ENCODE measurements at regions not wholly inside any gene's neighbourhood (a gene's known extent, or its start where the extent isn't known, plus 50 kb on each side); places are given as distances from the start of the nearest gene placed in this dataset.

DNA sequence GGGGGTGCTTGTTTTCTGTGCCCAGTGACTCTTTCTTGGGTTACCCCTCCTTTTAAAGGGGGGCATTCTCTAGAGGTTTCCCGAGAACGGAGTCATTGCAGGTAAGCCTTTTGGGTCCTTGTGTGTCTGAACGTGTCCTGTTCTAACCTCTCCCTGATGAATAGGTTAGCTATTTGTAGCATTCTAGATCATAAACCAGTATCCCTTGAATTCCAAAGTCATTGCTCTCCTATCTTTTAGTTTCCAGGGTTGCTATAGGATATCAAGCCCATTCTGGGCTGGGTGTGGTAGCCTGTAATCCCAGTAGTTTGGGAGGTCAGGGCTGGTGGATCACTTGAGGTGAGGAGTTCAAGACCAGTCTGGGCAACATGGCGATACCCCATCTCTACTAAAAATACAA lies 65.9 kb upstream of the YWHAQ start:
- peaks cover 2% of the 10 kb centered on the region for H3K4me1 Mint-ChIP-seq
- TF ChIP-seq, protein P1, sequence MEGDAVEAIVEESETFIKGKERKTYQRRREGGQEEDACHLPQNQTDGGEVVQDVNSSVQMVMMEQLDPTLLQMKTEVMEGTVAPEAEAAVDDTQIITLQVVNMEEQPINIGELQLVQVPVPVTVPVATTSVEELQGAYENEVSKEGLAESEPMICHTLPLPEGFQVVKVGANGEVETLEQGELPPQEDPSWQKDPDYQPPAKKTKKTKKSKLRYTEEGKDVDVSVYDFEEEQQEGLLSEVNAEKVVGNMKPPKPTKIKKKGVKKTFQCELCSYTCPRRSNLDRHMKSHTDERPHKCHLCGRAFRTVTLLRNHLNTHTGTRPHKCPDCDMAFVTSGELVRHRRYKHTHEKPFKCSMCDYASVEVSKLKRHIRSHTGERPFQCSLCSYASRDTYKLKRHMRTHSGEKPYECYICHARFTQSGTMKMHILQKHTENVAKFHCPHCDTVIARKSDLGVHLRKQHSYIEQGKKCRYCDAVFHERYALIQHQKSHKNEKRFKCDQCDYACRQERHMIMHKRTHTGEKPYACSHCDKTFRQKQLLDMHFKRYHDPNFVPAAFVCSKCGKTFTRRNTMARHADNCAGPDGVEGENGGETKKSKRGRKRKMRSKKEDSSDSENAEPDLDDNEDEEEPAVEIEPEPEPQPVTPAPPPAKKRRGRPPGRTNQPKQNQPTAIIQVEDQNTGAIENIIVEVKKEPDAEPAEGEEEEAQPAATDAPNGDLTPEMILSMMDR (IDR thresholded peaks at IDR 0.05; ENCODE audit: unreplicated experiment) = no peak
- no peak for DNase-seq (ENCODE audit: low spot score in 2 of 2, unreplicated experiment in 2 of 2)
- H3K4me3 Mint-ChIP-seq = no peak overlapping the region
- no peaks in the 10 kb centered on the region for H3K36me3 Mint-ChIP-seq
- H3K27ac Mint-ChIP-seq = no peak overlapping the region
- no peaks in the 10 kb centered on the region for H3K27me3 Mint-ChIP-seq (ENCODE audit: low read depth)
- peaks cover 10% of the 10 kb centered on the region for H3K9me3 Mint-ChIP-seq

DNA sequence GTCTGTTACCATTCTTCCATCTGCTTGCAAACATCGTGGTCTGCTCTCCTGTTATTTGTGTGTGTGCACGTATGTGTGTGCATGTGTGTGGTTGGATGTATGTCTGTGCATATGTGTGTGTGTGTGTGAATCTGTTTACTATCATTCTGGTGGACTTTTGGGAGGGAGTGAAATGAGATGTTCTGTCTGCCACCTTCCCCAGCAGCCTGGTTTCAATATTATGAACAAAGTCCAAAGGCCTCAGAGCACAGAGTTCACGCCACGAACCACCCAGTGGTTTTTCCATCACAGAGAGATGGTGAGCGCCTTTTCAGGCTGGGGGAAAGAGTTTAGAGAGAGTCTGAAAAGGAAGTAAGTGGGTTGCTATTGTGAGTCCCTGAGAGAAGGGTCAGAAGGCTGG lies 67.1 kb upstream of the YWHAQ start:
- Mint-ChIP-seq H3K4me3 (no peak overlapping the region), H3K4me1 (peaks cover 2% of the 10 kb centered on the region), H3K27me3 (ENCODE audit: low read depth) (no peaks in the 10 kb centered on the region), H3K36me3 (no peaks in the 10 kb centered on the region), H3K27ac (no peak overlapping the region), H3K9me3 (peaks cover 16% of the 10 kb centered on the region)
- no peak for DNase-seq (ENCODE audit: low spot score in 2 of 2, unreplicated experiment in 2 of 2)
- TF ChIP-seq, protein P1 (IDR thresholded peaks at IDR 0.05; ENCODE audit: unreplicated experiment) = no peak

DNA sequence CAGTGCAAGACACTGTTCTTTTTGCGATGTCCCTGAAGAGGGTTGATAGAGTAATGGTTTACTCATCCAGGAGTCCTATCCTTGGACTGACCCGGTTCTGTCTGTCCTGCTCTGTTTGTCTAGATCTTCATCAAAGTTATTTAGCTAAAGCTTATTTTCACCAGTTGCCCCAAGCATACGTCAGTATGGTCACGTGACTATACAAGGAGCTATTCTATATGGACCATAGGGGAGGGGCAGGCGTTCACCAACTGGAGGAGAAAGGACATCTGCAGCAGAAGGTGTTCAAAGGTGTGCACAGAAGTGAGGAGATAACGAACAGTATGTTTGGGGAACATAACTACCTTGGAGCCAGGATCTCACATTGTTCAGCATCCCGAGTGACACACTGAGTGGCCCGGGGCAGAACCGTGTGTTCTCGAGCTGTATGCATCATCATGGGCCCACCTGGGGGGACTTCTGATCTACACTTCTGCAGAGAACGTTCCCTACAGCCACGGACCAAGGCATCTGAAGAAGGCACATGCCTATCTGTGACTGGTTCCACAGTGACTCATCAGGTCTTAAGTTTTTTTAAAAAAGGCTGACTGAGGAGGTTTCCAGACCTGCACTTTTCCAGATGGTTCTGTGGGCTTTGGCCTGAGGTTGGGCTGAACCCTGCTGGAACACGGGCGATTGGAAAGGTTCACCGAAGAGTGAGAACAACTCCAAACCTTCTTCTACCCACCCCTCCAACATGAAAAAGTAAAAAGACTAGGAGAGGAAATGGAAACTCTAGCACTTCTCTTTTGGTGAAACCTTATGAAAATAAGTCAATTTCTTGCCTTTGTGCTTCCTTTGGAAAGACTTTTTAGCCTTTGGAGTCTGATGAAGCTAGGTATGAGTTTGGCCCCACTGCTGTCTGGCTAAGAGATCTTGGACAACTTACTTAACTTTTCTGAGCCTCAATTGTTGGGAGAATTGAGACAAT lies 68.6 kb upstream of the YWHAQ start:
- TF ChIP-seq, protein P1 (IDR thresholded peaks at IDR 0.05; ENCODE audit: unreplicated experiment) = no peak
- H3K27ac Mint-ChIP-seq = no peak overlapping the region
- no peaks in the 10 kb centered on the region for H3K36me3 Mint-ChIP-seq
- no peaks in the 10 kb centered on the region for H3K27me3 Mint-ChIP-seq (ENCODE audit: low read depth)
- H3K4me3 Mint-ChIP-seq = no peak overlapping the region
- no peak for DNase-seq (ENCODE audit: low spot score in 2 of 2, unreplicated experiment in 2 of 2)
- H3K4me1 Mint-ChIP-seq = peaks cover 2% of the 10 kb centered on the region
- H3K9me3 Mint-ChIP-seq = peaks cover 16% of the 10 kb centered on the region

DNA sequence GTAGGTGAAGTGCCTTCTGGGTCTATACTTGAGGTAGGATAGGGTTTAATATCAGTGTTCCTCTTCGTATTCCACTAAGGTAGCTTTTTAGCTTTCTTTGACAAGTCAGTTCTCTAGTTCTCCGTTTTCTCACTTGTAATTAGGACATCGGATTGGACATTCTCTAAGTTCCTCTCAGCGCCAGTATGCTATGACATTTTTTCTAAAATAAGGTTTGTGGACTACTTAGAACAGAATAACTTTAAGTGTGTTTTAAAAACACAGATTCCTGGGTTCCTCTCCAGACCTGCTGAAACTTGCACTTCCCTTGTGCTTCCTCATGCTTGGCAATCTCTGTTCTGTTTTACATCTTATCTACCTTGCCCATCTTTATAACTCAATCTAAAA lies 69.3 kb upstream of the YWHAQ start:
- Mint-ChIP-seq H3K36me3 (no peaks in the 10 kb centered on the region), H3K27me3 (ENCODE audit: low read depth) (no peaks in the 10 kb centered on the region), H3K9me3 (peaks cover 16% of the 10 kb centered on the region), H3K4me3 (no peak overlapping the region), H3K27ac (no peak overlapping the region), H3K4me1 (peaks cover 2% of the 10 kb centered on the region)
- TF ChIP-seq, protein P1 (IDR thresholded peaks at IDR 0.05; ENCODE audit: unreplicated experiment) = no peak
- no peak for DNase-seq (ENCODE audit: low spot score in 2 of 2, unreplicated experiment in 2 of 2)

DNA sequence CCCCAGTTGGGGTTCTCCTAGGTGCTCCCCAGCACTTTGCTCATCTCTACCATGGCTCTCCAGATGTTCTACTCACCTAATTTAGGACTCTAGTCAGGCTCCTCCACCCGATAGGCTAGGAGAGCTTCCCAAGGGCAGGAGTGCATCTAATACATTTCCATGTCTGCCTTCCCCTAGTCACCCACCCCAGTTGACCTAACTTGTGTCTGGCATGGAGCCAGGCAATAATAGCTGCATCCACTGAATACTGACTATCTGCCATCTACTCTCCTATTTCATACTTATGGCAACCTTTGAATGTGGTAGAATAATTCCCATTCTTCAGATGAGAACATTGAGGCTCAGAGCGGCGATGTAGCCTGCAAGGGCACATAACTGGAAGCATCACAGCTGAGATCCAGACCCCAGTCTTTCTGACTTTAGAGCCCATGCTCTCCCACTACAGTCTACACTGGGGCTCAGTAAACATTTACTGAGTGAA lies 71.8 kb upstream of the YWHAQ start:
- Mint-ChIP-seq H3K4me3 (no peak overlapping the region), H3K27ac (no peak overlapping the region), H3K27me3 (ENCODE audit: low read depth) (no peaks in the 10 kb centered on the region), H3K9me3 (peaks cover 16% of the 10 kb centered on the region), H3K4me1 (no peaks in the 10 kb centered on the region), H3K36me3 (no peaks in the 10 kb centered on the region)
- TF ChIP-seq, protein P1 (IDR thresholded peaks at IDR 0.05; ENCODE audit: unreplicated experiment) = no peak
- no peak for DNase-seq (ENCODE audit: low spot score in 2 of 2, unreplicated experiment in 2 of 2)
